ENCODE measurements at regions not wholly inside any gene's neighbourhood (a gene's known extent, or its start where the extent isn't known, plus 50 kb on each side); places are given as distances from the start of the nearest gene placed in this dataset.

- H3K27ac ChIP-seq (ENCODE audit: insufficient read depth, low read depth, low read length): no peak overlapping the region
- peaks cover 6 to 9% of the 10 kb centered on the region in 2 experiments for H3K27me3 ChIP-seq (ENCODE audit: control insufficient read depth in 2 of 2, insufficient read depth in 2 of 2, low read length in 2 of 2)
- H4K20me1 ChIP-seq (replicated peaks; ENCODE audit: control insufficient read depth, extremely low read depth, insufficient read depth, low read length): no peaks in the 10 kb centered on the region
- H3K9ac ChIP-seq (replicated peaks; ENCODE audit: extremely low read depth, insufficient read depth, low read length): no peak overlapping the region
- H3K4me1 ChIP-seq (ENCODE audit: control insufficient read depth, extremely low read depth, insufficient read depth, low read length): no peaks in the 10 kb centered on the region
- no peaks in the 10 kb centered on the region for H3K79me2 ChIP-seq (ENCODE audit: control insufficient read depth, insufficient read depth, low read length)
- FAIRE-seq (no peak), DNase-seq (ENCODE audit: low read depth, low spot score) (no peak)
- H3K4me2 ChIP-seq (ENCODE audit: insufficient read depth, low read length): no peak overlapping the region
- no TSS peak for BruUV-seq (replicated peaks)
- H3K9me3 ChIP-seq (replicated peaks; ENCODE audit: control insufficient read depth, insufficient read depth, low read length): no peaks in the 10 kb centered on the region
- intact Hi-C loops (cut with micrococcal nuclease): no loop called here
- POLR2A ChIA-PET: no interaction called here
- H3K4me3 ChIP-seq (replicated peaks in 1 of 3; ENCODE audit: insufficient read depth in 1 of 3, low read depth in 1 of 3, low read length in 3 of 3): no peak overlapping the region
- CTCF ChIA-PET: no interaction called here
- dilution Hi-C loops (cut with MboI; ENCODE audit: extremely low pct_ligation_motif_present, low sequenced_read_pairs): no loop called here
- no peak overlapping the region for H2AFZ ChIP-seq (ENCODE audit: low read depth, low read length)
- no peak for TF ChIP-seq POLR2A (IDR thresholded peaks at IDR 0.05; ENCODE audit: low read depth, low read length)
- TF ChIP-seq MYC (IDR thresholded peaks at IDR 0.05; ENCODE audit: low read depth, low read length): no peak
- no peak for TF ChIP-seq MAX (IDR thresholded peaks at IDR 0.05; ENCODE audit: insufficient read depth, insufficient read length)
- TF ChIP-seq FOS (IDR thresholded peaks at IDR 0.05; ENCODE audit: borderline replicate concordance, insufficient read depth, low read length): no peak
- TF ChIP-seq POLR2AphosphoS5 (IDR thresholded peaks at IDR 0.05; ENCODE audit: insufficient read depth, low read depth, low read length): no peak
- TF ChIP-seq, protein P1, sequence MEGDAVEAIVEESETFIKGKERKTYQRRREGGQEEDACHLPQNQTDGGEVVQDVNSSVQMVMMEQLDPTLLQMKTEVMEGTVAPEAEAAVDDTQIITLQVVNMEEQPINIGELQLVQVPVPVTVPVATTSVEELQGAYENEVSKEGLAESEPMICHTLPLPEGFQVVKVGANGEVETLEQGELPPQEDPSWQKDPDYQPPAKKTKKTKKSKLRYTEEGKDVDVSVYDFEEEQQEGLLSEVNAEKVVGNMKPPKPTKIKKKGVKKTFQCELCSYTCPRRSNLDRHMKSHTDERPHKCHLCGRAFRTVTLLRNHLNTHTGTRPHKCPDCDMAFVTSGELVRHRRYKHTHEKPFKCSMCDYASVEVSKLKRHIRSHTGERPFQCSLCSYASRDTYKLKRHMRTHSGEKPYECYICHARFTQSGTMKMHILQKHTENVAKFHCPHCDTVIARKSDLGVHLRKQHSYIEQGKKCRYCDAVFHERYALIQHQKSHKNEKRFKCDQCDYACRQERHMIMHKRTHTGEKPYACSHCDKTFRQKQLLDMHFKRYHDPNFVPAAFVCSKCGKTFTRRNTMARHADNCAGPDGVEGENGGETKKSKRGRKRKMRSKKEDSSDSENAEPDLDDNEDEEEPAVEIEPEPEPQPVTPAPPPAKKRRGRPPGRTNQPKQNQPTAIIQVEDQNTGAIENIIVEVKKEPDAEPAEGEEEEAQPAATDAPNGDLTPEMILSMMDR (IDR thresholded peaks at IDR 0.05; ENCODE audit: extremely low read depth in 1 of 2, insufficient read depth in 1 of 2, low read depth in 1 of 2, low read length in 2 of 2): no peak
- H3K36me3 ChIP-seq (ENCODE audit: control insufficient read depth in 2 of 2, extremely low read depth in 1 of 2, insufficient read depth in 2 of 2, low read length in 2 of 2): no peaks in the 10 kb centered on the region
- no peaks in the 10 kb centered on the region for H3K9me1 ChIP-seq (replicated peaks; ENCODE audit: control insufficient read depth, extremely low read depth, insufficient read depth, low read length)
These were observed 296.7 kb downstream of the POU4F1 start for GRCh38 chr13:78306519-78307206.
